GM18870 (cell line): ENCODE measurements at regions not wholly inside any gene's neighbourhood (a gene's known extent, or its start where the extent isn't known, plus 50 kb on each side); places are given as distances from the start of the nearest gene placed in this dataset.

ENCODE experiments used
- ATAC-seq: cut with Tn5 transposase; IDR thresholded peaks from one replicate; pipeline ENCODE4 v1.9.1; 2021; ENCODE audit warnings: moderate library complexity; ENCODE audit not compliant: unreplicated experiment

DNA sequence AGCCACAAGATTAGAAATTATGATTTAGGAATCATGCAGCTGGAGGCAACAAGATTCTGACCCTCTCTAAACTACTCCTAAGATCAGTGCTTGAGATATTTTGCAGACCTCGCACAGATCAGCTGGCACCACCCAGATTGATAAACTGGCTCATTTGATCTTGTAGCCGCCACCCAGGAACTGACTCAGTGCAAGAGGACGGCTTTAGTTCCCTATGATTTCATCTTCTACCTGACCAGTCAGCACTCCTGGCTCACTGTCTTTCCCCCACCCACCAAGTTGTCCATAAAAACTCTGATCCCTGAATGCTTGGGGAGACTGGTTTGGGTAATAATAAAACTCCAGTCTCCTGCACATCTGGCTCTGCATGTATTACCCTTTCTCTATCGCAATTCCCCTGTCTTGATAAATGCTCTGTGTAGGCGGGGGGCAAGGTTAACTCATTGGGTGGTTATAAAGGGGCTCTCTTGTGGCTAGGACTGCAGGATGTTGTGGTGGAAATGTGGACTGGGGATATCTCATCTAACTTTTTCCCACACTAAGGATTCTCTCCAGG is 96.1 kb downstream of the ARL6IP6 start:
- no peak for ATAC-seq

DNA sequence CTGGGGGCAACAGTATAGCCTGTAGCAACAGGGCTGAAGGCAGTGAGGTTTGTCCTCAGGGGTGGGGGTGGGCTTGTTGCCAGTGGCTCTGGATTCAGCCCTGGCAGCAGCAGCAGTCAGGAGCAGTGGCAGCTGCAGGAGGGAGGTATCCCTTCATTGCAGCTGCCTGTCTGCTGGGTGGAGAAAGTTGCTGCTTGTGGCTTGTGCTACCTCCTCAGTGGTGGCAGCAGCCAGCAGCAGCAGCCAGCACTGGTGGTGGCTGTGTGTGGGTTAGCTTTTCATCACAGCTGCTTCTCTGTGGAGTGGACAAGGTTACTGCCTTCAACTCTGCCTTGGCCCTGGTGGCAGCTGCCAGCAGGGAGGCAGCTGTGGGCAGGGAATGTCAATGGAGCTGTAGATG is 94.9 kb downstream of the ARL6IP6 start:
- ATAC-seq: no peak
